HG03039 (cell line): ENCODE measurements at regions not wholly inside any gene's neighbourhood (a gene's known extent, or its start where the extent isn't known, plus 50 kb on each side); places are given as distances from the start of the nearest gene placed in this dataset.
"Not testable (repeated sequence)": the region's sequence is repeated elsewhere in the genome, so short reads cannot be mapped to it uniquely, and the experiment has no call there.

Source experiments
- ATAC-seq: cut with Tn5 transposase; IDR thresholded peaks from one replicate; pipeline ENCODE4 v1.9.1; 2021; ENCODE audit warnings: mild to moderate bottlenecking, moderate library complexity; ENCODE audit not compliant: unreplicated experiment

- ATAC-seq, result no peak
Measured at GRCh38 chr6:81909981-81910900, 157.8 kb upstream of the TENT5A start.

GRCh38 chr6:81909162-81909561 lies 156.7 kb upstream of the TENT5A start:
- no peak for ATAC-seq

GRCh38 chr6:81906709-81907204 lies 154.3 kb upstream of the TENT5A start:
- peak; percentile 59 for ATAC-seq

GRCh38 chr6:81906041-81906440 lies 153.6 kb upstream of the TENT5A start:
- ATAC-seq, result no peak

DNA sequence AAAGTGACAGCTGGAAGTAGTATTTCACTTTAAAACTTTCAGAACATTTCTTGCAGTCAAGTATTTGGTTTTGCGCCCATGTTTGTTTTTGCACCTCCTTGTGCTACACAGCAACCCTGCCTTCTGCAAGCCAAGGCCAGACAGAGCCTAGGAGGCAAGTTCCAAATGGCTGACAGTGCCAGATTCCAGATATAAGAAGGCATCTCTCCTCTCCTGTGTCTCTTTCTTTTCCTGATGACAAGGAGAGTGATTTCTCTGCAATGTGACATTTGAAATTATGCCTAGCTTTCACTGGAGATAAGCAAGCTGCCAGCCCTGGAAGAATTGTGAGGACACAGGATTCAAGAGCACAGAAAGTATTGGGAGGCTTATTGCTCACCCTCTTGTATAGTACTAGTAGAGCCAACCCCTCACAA lies 149.1 kb upstream of the TENT5A start:
- ATAC-seq, result no peak

DNA sequence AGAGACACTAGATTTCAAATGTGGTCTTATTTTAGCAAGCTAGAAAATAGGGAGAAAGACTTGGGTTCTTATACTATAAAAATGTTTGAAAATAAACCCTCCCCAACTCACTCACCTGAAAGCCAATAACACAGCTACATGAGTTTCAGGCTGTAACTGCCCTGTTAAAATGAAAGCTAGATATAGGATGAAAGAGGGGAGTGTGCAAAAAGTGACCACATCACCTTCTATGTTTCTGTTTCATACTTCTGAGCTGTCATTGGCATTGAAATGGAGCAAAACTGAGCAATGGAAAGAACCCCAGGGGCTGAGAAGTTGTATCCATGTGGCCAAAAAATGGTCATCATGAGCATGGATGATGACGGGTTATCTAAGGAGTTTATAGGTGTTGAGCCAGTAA lies 148.1 kb upstream of the TENT5A start:
- ATAC-seq, result peak; percentile 75

GRCh38 chr6:81897793-81898192 lies 145.3 kb upstream of the TENT5A start:
- ATAC-seq, result no peak

DNA sequence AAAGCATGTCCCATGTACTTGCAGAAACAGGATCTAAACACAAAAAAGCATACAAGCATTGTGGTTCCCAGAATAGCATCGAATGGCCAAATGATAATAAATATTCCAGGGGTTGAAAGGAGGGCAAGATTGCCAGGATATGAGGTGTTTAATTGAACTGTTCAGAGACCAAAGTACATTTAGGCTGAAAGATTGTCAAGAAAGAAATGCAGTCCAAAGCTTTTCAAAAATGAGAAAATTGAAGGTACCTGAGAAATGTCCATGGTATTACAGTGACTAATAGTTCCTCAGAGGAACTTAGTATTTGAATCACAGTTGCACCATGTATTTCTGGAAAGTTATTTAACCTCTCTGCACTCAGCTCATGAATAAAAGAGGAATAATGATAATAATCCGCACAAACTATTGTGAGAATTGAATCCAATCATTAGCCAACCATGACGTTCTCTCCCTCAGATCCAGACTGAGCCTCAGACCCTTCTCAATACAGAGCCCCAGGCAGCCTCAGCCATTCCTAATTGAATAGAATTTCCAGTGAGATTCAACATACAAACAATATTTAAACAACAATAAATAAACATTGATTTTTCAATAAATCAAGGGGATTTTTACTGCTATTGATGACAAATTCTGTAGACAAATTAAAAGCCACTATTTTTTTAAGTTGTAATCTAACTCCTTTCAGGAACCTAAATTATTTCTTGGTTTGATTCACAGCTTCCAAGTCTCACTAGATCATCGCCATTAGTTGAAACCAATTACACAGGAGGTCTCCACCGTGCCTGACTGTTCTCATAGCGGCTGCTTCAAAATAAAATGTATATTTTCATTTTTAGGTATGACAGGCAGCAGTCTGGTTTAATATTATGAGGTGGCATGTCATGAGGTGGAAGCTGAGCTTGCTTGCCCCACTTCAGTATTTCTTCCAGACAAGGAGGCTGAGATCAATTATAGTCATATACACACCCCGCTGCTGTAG lies 144.3 kb upstream of the TENT5A start:
- no peak for ATAC-seq

DNA sequence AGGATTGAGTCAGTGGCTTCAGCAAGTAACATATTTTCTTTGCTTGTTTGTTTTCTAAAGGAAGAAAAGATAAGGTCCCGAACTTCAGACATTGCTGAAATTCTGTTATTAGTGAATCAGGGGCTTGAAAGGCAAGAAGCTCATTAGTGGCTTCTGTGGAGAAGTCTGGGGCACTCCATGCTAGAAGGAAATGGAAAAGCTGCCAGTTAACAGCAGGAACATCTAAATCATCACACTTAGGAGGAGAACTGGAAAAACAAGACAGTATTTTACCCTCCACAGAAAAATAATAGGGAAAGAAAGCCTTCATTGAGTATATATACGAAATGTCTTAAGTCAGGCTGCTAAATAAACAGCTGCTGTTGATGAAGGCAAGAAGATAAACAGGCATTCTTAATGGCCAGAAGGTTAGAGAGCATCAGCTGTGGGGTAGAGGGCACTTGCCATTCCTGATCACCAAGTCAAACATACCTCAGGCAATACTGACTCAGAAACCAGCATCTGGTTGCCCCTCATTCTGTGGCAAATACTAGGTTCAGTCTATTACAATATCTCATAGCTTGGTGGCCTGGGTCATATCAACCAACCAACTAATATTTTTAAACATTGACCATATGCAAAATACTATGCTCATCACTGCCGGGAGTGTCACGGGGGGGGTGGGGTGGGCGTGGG lies 143.2 kb upstream of the TENT5A start:
- no peak for ATAC-seq

- ATAC-seq, result no peak
Measured at GRCh38 chr6:81894788-81895271, 142.3 kb upstream of the TENT5A start.

- no peak for ATAC-seq
Measured at GRCh38 chr6:81894306-81894705, 141.8 kb upstream of the TENT5A start.

- ATAC-seq, result no peak
Measured at GRCh38 chr6:81892891-81893290, 140.4 kb upstream of the TENT5A start.

DNA sequence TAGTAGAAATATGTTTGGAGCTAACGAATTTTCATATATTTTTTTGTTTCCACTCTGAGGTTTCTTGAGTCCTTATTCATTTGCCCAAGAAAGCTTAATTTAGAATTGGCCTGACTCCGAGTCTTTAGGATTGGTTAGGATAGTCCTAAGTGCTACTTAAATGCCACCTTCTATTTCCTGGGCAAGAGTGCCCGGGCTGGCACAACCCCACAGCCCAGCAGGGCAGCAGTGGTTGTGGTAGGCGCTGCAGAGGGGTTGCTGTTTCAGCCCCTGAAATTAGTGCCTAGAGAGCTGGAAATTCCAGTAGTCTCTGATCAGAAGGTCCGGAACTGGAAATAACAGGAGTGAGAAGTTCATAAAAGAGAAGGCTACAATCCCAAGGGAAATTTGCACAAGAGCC lies 139.4 kb upstream of the TENT5A start:
- no peak for ATAC-seq

GRCh38 chr6:81890846-81891245 lies 138.4 kb upstream of the TENT5A start:
- ATAC-seq, result no peak

GRCh38 chr6:81889377-81890053 lies 137.0 kb upstream of the TENT5A start:
- ATAC-seq, result no peak

DNA sequence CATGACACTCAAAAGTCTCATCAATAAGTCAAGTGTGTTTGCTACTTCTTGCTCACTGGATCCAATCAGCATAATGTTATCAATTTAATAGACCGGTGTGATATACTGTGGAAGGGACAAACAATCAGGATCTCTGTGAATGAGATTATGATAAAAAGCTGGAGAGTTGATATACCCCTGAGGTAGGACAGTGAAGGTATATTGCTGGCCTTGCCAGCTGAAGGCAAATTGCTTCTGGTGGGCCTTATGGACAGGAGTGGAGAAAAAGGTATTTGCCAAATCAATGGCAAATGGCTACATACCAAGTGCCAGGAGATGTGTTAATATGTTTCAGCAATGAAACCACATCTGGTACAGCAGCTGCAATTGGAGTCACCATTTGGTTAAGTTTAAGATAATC lies 134.4 kb upstream of the TENT5A start:
- not testable (repeated sequence) for ATAC-seq

DNA sequence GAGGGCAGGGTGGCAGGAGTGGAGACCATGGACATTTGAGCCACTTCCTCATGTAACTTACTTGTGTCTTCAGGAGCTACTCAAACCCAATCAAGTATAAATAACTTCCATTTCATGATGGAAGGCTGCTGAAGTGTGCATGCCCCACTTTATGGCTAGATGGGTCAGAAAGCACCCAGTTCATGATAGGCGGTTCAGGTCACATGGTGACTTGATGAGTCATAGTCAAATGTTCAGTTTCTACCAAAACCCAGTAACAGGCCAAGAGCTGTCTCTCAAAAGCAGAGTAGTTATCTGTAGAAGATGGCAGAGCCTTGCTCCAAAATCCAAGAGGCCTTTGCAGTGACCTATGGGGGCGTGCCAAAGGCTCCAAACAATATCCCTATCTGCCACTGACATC lies 133.7 kb upstream of the TENT5A start:
- no peak for ATAC-seq

- no peak for ATAC-seq
Measured at GRCh38 chr6:81881660-81882059, 129.2 kb upstream of the TENT5A start.

DNA sequence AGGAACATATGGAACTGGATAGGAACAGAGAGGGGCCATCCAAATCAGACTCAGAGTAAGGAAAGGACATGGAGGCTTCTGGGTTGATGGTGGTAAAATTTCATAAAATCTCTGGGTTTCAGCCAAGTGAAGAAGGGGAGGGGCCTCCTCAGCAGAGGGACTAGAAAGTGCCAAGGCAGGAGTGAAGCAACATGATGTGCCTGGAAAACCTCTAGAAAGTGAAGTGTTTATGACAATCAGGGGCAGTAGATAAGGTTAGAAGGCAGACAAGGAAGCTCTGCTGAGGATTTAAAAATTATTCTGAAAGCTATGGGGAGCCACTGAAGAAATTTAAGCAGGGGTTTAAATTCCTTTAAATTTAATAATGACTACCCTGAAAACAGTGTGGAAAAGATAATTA lies 126.0 kb upstream of the TENT5A start:
- ATAC-seq, result no peak

- ATAC-seq, result no peak
Measured at GRCh38 chr6:81876971-81877370, 124.5 kb upstream of the TENT5A start.
